GM19467 (cell line): ENCODE measurements at regions not wholly inside any gene's neighbourhood (a gene's known extent, or its start where the extent isn't known, plus 50 kb on each side); places are given as distances from the start of the nearest gene placed in this dataset.
"Not testable (repeated sequence)": the region's sequence is repeated elsewhere in the genome, so short reads cannot be mapped to it uniquely, and the experiment has no call there.

Experiments used
- ATAC-seq: cut with Tn5 transposase; IDR thresholded peaks from one replicate; pipeline ENCODE4 v1.9.1; 2021; ENCODE audit warnings: mild to moderate bottlenecking, moderate library complexity; ENCODE audit not compliant: unreplicated experiment

GRCh38 chr1:212495766-212496494 is 63.2 kb downstream of the NENF start:
- no peak for ATAC-seq

- no peak for ATAC-seq
Measured at GRCh38 chr1:212496682-212497081, 64.0 kb downstream of the NENF start.

DNA sequence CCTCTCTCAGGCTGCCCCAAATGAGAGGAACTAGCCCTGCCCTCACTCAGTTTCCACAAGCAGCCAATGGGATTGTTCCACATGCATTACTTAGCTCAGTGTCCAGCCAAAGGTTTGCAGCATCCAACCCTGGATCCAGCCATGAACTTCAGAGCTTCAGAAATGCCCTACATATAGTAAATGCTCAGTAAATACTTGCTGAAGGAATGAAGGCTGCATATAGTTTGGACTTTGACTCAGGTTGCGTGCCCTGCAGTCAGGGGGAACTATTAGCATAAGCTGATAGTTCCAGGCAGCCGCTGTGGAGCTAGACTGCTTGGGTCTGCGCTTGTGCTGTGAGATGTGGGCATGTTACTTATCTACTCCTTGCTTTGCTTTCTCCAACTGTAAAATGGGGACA is 64.8 kb downstream of the NENF start:
- no peak for ATAC-seq

DNA sequence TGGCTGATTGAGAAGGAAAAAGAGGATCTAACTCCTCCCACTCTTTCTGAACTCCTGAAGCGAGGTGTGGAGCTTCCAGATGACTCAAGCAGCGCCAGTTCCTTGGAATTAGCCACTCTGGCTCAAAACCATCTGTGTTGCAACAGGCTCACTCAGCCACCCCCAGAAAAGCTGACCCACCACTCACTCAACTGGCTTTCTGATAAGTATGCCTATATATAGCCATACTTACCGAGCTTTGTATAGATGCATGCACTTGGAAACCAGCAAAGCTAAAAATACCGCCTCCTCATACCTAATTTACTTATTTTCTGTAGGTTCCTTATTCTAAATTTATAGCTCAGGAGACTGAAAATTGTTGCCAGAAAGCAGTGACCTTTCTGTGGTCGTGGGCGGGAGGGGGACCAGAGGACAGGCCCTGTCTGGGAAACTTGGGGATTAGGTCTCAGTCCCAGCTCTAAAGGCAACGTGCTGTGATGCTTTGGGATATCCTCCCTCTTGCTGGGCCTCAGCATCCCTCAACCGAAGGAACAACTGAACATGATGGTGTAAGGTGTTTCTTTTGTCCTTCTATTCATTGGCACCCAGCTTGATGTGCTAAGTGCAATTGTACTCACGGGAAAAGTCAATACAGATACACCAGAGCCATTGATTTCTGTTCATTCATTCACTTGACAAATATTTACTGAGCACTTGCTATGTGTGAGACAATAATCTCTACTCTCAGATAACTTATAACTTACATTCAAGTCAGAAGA is 65.7 kb downstream of the NENF start:
- ATAC-seq = no peak

DNA sequence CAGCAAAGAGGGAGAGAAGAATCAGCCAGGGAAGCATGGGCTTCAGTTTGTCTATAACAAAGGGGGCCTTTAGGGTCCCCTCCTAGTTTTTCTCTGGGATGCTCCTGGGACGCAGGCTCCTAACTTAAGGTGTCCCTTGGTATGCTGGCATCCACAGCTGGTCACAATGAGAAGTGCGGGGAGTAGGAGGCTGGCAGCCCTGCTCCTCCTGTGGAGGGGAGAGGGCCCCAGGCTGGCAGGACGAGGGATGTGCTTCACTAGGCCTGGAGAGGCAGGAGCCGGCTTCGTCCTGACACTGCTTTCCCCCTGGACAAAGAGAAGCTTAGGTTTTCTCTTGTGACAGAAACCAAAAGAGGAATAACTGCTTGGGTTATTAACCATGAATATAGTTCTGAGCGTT is 67.6 kb downstream of the NENF start:
- ATAC-seq = no peak

DNA sequence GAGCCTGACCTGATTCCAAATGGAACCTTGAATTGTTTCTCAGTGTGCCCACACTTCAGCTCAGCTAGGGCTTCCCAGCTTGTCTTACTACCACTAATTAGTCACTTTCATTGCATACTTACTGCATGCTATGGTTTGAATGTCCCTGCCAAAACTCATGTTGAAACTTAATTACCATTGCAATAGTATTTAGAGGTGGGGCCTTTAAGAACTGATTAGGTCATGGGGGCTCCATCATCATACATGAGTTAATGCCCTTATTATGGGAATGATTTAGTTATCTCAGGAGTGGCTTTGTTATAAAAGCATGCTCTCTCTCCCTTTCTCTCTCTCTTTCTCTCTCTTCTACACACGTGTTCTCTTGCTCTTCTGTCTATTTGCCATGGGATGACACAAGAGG is 68.3 kb downstream of the NENF start:
- ATAC-seq = no peak

GRCh38 chr1:212503714-212504113 is 71.0 kb downstream of the NENF start:
- ATAC-seq = no peak

DNA sequence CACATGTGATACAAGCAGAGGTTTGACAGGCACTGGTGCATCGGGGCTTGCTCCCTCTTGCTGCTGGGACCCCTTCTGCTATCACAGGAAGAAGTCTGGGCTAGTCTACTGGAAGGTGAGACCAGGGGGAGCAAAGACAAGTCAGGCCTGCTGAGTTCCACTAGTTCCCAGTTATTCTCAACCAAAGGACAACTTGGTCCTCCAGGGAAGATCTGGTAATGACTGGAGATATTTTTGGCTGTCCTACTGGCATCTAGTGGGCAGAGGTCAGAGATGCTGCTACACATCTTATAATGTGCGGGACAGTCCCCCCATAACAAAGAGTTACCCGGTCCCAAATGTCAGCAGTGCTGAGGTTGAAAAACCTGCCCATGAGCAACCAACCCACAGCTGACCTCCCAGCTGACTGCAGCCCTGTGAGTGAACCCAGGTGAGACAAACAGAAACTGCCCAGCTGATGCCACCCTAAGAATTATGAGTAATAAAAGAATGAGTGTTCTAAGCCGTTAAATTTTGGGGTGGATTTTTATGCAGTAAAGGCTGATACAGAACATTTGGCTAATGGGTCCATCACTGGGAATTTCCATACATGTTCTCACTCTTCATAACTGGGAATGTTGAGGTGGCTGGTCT is 71.6 kb downstream of the NENF start:
- ATAC-seq = no peak

DNA sequence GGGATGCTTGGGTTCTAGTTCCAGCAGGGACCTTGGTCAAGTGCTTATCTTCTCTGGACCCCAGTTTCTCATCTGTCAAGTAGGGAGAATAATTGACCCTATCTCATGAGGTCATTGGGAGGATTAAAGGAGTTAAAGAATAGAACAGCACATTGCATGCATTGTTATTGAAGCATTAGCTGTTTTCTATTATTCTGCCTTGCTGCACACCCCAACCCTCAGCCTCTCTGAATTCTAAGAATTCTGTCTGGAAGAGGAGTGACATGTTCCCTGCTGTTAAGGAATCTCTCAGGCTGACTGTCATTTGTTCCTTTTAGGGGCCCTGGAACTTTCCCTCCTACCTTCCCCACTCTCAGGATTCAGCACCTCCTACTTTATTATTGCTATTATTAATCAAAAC is 73.9 kb downstream of the NENF start:
- ATAC-seq = no peak

- ATAC-seq = no peak
Measured at GRCh38 chr1:212507369-212507768, 74.6 kb downstream of the NENF start.

DNA sequence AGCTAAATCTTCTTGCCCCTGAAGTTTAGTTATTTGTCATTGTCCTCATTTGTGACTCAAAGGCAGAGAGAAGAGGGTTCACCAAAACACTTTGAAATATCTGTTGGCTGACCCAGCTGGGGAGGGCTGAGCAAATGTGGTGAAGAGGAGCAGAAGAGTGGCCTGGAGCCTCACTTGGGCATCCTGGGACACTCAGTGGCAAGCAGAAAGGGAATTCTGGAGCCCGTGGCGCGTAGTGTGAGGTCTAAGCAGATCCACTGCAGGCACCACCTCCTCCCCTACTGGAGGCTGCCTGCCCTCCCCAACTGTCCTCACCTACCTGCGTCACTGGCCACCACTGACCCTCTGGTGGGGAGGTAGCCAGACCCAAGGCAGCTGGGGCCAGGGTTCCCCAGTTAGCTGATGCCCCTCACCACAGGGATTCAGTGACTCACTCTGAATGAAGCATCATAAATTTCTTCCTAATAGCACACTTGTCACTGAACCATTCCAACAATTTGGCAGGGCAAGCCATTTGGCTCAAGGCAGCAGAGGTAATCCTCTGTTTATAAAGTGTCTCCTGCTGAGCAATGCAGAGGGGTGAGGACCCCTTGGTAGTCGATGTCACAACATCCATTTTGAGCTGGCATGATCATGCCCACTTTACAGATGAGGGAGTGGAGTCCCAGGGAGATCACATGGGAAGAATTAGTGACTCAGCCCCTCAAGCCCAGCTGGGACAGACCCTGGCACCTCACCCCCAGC is 80.3 kb downstream of the NENF start:
- ATAC-seq = no peak

- no peak for ATAC-seq
Measured at GRCh38 chr1:212513586-212513985, 80.9 kb downstream of the NENF start.

- no peak for ATAC-seq
Measured at GRCh38 chr1:212514056-212514614, 81.4 kb downstream of the NENF start.

DNA sequence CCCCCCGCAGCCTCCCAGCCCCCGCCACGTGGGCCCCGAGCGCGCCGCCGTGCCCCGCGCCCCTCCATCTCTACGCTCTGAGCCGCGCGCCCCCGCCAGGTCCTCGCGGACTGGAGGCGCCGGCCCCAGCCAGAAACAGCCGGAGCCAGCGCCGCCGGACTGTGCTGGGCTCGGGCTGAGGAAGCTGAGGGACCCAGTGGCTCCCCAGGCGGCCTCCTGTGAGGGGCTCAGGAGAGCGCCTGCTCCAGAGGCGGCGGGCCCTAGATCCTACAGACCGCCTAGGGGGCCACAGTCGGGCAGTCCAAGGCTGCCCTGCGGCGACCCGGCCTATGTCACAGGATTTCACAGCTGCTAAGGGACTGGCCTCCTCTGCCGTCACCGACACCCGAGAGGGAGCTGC is 82.1 kb downstream of the NENF start:
- ATAC-seq = no peak

- no peak for ATAC-seq
Measured at GRCh38 chr1:212515329-212515760, 82.6 kb downstream of the NENF start.

DNA sequence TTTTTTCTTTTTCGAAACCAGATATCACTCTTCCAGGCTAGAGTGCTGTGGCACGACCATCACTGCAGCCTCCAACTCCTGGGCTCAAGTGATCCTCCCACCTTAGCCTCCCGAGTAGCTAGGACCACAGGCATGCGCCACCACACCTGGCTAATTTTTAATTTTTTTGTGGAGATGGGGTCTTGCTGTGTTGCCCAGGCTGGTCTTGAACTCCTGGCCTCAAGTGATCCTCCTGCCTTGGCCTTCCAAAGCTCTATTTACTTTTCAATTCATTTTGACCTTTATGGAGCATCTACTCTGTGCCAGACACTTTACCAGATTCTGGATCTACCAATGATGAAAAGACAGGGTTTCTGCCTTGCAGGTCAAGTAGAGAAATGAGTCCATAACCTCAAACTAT is 83.3 kb downstream of the NENF start:
- not testable (repeated sequence) for ATAC-seq

- no peak for ATAC-seq
Measured at GRCh38 chr1:212518188-212519054, 85.7 kb downstream of the NENF start.

- no peak for ATAC-seq
Measured at GRCh38 chr1:212519131-212519530, 86.4 kb downstream of the NENF start.

DNA sequence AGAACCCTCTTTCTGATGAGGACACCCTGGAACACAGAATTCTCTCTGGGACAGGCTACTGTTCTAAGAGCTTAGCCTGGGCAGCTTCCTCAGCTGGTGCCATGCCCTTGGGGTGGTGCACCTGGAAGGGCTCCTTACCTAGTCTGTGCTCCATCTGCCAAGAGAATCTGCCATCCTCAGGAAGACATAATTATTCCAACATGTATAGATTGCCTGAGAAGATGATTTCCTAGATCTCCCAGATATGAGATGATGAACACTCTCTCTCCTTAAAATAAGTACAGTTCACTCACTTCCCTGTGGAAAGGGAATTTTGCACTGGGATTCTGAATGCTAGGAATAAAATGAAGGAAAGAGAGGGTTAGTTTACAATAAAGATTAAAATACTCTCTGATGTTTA is 87.6 kb downstream of the NENF start:
- ATAC-seq = no peak

GRCh38 chr1:212520746-212521145 is 87.8 kb upstream of the ATF3 start:
- no peak for ATAC-seq
